KG1 (cell line): ENCODE measurements at regions not wholly inside any gene's neighbourhood (a gene's known extent, or its start where the extent isn't known, plus 50 kb on each side); places are given as distances from the start of the nearest gene placed in this dataset.
"Not testable (repeated sequence)": the region's sequence is repeated elsewhere in the genome, so short reads cannot be mapped to it uniquely, and the experiment has no call there.

Experiments
- DNase-seq: peaks from one replicate; lab custom pipeline; 2025; lab: John Stamatoyannopoulos, UW

- DNase-seq = not testable (repeated sequence)
Measured at GRCh38 chr9:22508354-22508753, 61.7 kb downstream of the DMRTA1 start.

- no peak for DNase-seq
Measured at GRCh38 chr9:22508790-22509189, 62.2 kb downstream of the DMRTA1 start.

- DNase-seq = no peak
Measured at GRCh38 chr9:22512495-22512894, 65.9 kb downstream of the DMRTA1 start.

DNA sequence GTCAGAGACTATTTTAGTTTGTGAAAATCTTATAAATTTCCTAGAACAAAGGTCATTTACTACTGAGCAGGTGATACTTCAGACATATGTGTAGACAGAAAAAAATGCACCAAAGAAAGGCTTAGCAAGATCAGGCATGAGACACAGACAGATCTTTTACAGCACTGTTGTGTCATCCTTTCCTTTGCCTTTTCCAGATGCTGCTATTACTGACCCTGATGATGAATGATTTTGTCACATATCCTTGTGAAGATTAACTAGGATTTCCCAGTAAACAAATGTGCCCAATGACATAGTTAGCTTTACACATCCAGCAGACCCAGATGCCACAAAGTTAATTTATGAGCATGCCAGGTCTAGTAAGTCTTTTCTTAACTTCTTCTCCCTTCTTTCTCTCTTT lies 68.2 kb downstream of the DMRTA1 start:
- no peak for DNase-seq

- no peak for DNase-seq
Measured at GRCh38 chr9:22522206-22522740, 75.6 kb downstream of the DMRTA1 start.

- DNase-seq = no peak
Measured at GRCh38 chr9:22528485-22528884, 81.9 kb downstream of the DMRTA1 start.

- no peak for DNase-seq
Measured at GRCh38 chr9:22529426-22530199, 83.0 kb downstream of the DMRTA1 start.

DNA sequence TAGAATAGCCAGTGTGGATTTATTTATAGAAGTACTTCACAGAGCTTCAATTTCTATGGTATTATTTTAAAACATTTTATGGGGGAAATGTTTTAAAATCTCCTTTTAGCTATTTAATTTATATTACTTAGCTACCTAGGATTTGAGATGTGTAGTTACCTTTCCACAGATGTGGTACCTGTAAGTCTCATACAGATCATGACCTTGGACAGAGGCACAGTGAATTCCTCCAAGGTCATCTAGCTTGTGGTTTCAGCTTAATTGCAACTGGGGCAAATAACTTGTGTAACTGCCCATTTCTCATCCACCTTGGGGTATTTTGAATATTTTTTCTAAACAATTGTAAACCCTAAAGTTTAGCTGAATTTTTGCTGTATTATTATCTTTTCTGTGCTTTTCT lies 89.2 kb downstream of the DMRTA1 start:
- no peak for DNase-seq

DNA sequence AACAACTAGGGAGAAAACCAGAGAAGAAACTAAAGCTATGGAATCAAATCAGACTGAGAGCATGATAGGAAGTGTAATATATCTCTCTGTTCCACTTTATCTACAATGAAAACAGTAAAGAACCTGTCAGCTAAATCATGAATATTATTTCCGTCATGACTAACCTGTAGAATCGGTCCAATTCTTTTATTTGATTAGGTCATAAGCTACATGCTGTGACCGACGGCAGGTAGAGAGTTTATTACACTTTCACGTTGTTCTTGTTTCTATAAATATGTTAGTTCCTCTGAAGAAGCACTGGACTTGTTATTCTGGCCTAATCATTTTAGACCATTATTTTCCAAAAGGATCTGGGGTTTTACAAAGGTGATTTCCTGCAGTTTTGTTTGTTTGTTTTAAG lies 91.1 kb downstream of the DMRTA1 start:
- no peak for DNase-seq

- no peak for DNase-seq
Measured at GRCh38 chr9:22548625-22549024, 102.0 kb downstream of the DMRTA1 start.

DNA sequence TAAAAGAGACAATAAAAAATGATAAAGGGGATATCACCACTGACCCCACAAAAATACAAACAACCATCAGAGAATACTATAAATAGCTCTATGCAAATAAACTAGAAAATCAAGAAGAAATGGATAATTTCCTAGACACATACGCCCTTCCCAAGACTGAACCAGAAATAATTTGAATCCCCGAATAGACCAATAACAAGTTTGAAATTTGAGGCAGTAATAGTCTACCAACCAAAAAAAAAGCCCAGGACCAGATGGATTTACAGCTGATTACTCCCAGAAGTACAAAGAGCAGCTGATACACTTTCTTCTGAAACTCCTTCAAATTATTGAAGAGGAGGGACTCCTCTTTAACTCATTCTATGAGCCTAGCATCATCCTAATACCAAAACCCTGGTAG lies 128.1 kb downstream of the DMRTA1 start:
- DNase-seq = no peak

GRCh38 chr9:22580788-22581187 lies 134.2 kb downstream of the DMRTA1 start:
- DNase-seq = no peak

DNA sequence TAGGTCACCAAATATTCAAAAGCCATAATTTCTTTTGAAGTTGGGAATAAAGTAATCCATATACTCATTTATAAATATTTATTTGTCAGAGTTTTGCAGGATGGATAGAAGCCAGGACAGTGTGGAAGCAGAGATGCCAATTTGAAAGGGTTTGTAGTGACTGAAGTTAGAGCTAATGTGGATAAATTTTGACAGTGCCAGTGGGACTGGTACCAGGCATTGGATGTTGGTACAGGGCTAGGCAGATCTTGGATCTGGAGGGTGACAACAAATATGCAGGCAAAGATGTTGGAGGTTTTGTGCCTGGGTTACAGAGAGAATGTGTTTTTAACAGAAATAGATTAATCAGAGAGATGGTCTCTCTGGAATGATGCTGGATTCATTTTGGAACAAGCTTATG lies 135.6 kb downstream of the DMRTA1 start:
- DNase-seq = no peak

GRCh38 chr9:22588918-22589317 lies 142.3 kb downstream of the DMRTA1 start:
- no peak for DNase-seq

DNA sequence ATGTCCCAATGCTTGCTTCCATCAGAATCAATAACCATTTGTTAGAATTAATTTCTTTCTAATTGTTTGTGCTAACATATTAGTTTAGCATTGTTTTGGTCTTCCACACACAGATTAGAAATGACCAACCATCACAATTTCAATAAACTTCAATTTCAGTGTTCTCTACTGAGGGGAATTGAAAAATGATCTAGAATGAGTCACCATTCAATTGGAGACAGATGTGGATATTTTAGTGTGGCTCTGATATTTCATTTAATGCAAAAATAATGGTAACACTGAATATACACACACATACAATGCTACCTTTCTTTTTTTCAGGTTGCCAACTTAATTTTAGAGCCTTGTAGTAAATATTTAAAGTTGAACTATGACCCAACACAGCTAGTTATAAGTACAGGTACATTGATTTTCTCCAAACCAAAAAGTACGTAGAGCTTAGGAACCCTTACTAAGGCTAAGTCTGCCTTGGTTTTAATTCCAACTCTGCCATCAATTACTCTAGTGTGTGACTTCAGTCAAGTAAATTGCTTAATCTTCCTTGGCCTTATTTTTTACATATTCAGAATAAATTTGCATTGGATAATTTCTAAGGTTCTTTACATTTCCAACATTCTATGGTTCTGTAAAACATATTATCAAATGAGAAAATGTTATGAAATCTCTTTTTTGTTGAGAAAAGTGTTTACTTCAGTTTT lies 143.9 kb downstream of the DMRTA1 start:
- DNase-seq = no peak

DNA sequence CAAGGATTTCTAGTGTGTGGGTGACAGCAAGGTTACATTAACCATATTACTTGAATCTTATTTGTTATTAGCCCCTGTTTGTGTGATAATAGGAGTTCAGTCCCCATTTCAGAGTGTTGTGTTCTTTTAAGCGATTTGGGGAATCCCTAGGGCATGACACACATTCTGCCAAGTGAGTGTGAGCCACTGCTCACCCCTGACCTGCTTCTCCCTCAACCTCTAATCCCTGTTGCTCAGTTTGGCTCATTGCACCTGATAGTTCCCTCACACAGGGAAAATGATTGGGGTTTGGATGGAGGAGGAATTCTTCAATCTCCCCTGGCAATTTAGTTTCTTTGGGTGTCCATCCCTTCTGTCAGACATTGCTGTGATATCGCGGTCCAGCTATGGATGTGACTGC lies 149.2 kb downstream of the DMRTA1 start:
- no peak for DNase-seq

GRCh38 chr9:22617156-22617555 lies 170.5 kb downstream of the DMRTA1 start:
- no peak for DNase-seq

- DNase-seq = no peak
Measured at GRCh38 chr9:22622815-22623214, 176.2 kb downstream of the DMRTA1 start.

- no peak for DNase-seq
Measured at GRCh38 chr9:22623236-22623635, 176.6 kb downstream of the DMRTA1 start.

DNA sequence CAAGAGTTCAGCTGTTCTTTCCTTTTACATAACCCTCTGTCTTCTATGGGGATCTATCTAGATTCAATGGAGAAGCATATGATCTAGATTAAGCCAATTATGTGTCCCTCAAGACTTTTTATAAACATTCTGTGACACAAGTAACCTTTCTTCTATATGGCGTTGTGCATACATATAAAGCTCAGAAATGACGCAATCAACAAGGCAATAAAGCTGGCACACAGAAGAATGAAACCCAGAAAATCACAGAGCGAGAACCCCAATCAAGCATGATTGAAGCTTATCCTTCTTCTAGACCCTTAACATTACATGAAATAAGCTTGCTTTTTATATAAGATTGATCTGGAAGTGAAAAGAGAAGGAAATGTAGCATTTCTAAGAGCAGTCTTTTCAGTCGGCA lies 178.9 kb downstream of the DMRTA1 start:
- DNase-seq = no peak

GRCh38 chr9:22643541-22643940 lies 196.9 kb downstream of the DMRTA1 start:
- no peak for DNase-seq

DNA sequence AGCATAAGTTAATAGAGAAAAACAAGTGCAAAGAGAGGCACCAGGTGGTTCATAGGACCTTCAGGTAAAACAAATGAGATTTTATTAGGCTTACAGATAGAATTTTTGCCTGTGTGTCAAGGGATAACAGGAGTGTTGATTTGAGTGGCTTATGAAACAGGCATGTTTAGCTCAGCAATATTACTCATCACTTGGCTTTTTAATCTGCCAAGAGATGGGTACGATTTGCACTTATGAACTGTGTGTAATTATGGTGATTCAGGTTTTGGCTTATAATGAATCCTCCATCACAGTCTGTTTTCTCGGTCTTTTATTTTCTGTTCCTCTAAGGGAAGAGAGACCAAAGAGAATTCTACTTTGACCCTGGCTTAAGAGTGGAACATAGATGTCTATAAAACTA lies 199.3 kb downstream of the DMRTA1 start:
- no peak for DNase-seq

- DNase-seq = no peak
Measured at GRCh38 chr9:22649384-22649783, 202.8 kb downstream of the DMRTA1 start.
